ENCODE measurements at regions not wholly inside any gene's neighbourhood (a gene's known extent, or its start where the extent isn't known, plus 50 kb on each side); places are given as distances from the start of the nearest gene placed in this dataset.

GRCh38 chr14:98960617-98961013 lies 311.4 kb downstream of the BCL11B start:
- TF ChIP-seq CTCF (IDR thresholded peaks at IDR 0.05), result no peak
- TF ChIP-seq POLR2AphosphoS5 (IDR thresholded peaks at IDR 0.05), result no peak
- TF ChIP-seq POLR2A (IDR thresholded peaks at IDR 0.05), result no peak
- TF ChIP-seq EP300 (IDR thresholded peaks at IDR 0.05), result no peak

Data from suprapubic skin (tissue), 4 donors.